HepG2 (cell line): ENCODE measurements at regions not wholly inside any gene's neighbourhood (a gene's known extent, or its start where the extent isn't known, plus 50 kb on each side); places are given as distances from the start of the nearest gene placed in this dataset.

ENCODE experiments used
- ATAC-seq: fragments of 200-7000 bp; cut with Tn5 transposase; 3 replicates; pipeline ENCODE4 v1.9.1; 2020; ENCODE audit warnings: mild to moderate bottlenecking, moderate library complexity
- BruUV-seq: library from RNA; stranded (reverse); fragments of 400-500 nt; replicated peaks from 2 replicates; lab custom pipeline; 2021; lab: Mats Ljungman, UMichigan
- CTCF ChIA-PET: fragments of 300-600 bp; formaldehyde crosslinking; extraction: SDS; loops from one replicate; lab custom pipeline; 2021; ENCODE audit warnings: low total read pairs, inconsistent platforms, low intra/inter-chr PET ratio; lab: Yijun Ruan, JAX
- POLR2A ChIA-PET: fragments of 350-600 bp; sonication (Branson Sonifier 250); formaldehyde crosslinking; loops from one replicate; lab custom pipeline; 2020; ENCODE audit warnings: antibody characterized with exemption, inconsistent platforms; lab: Yijun Ruan, JAX
- DNase-seq: peaks from one replicate; pipeline ENCODE4 v3.0.0-alpha.2; 2015; ENCODE audit warnings: low spot score
- FAIRE-seq: peaks from 3 replicates; lab custom pipeline; 2011; peaks lifted over from hg19 to GRCh38; lab: Jason Lieb, UNC
- H2AFZ ChIP-seq: one replicate; pipeline ENCODE4 v1.6.1; 2011; ENCODE audit warnings: low read length, inconsistent platforms
- H3K27ac ChIP-seq: fragments of 300-600 bp; 3 replicates; pipeline ENCODE4 v1.8.0; 2011; ENCODE audit warnings: mixed run types, mild to moderate bottlenecking, mixed read lengths, low read length, inconsistent platforms; ENCODE audit not compliant: insufficient read depth; ENCODE audit errors: extremely low read length
- H3K27me3 ChIP-seq, 2 experiments: fragments of 200-600 bp in 1 of 2; 2 replicates in 1 of 2; 3 replicates in 1 of 2; pipeline versions ENCODE4 v1.6.0 to v1.8.0; 2011; ENCODE audit warnings: low read length in 2 of 2, mild to moderate bottlenecking in 2 of 2, moderate library complexity in 2 of 2, inconsistent platforms in 1 of 2; ENCODE audit not compliant: insufficient read depth in 2 of 2, control insufficient read depth in 1 of 2
- H3K36me3 ChIP-seq, 2 experiments: fragments of 200-600 bp in 1 of 2; replicated peaks in 1 of 2; 2 replicates in 1 of 2; 3 replicates in 1 of 2; pipeline versions ENCODE4 v1.5.1 to v1.8.0; 2011; ENCODE audit warnings: low read length in 2 of 2, inconsistent platforms in 1 of 2; ENCODE audit not compliant: insufficient read depth in 2 of 2, control insufficient read depth in 1 of 2
- H3K4me1 ChIP-seq: 2 replicates; pipeline ENCODE4 v1.5.1; 2012; ENCODE audit warnings: low read length, inconsistent platforms; ENCODE audit not compliant: insufficient read depth
- H3K4me2 ChIP-seq: 2 replicates; pipeline ENCODE4 v1.6.0; 2011; ENCODE audit warnings: low read depth, low read length, inconsistent platforms
- H3K4me3 ChIP-seq, 3 experiments: fragments of 200-600 bp in 1 of 3; sonication (generic), shearing (Covaris generic) in 1 of 3; replicated peaks in 1 of 3; 2 replicates each; pipeline ENCODE4 v1.5.1; 2011 to 2016; ENCODE audit warnings: low read length in 3 of 3, inconsistent platforms in 2 of 3, low read depth in 2 of 3, mild to moderate bottlenecking in 2 of 3, control low read depth in 1 of 3, mixed read lengths in 1 of 3; ENCODE audit not compliant: insufficient read depth in 1 of 3
- H3K79me2 ChIP-seq: one replicate; pipeline ENCODE4 v1.6.1; 2011; ENCODE audit warnings: low read length, inconsistent platforms; ENCODE audit not compliant: insufficient read depth
- H3K9ac ChIP-seq: 2 replicates; pipeline ENCODE4 v1.6.0; 2011; ENCODE audit warnings: mild to moderate bottlenecking, low read depth, low read length, inconsistent platforms; ENCODE audit not compliant: insufficient read depth
- H3K9me3 ChIP-seq: 2 replicates; pipeline ENCODE4 v1.5.1; 2012; ENCODE audit warnings: mild to moderate bottlenecking, low read length
- H4K20me1 ChIP-seq: 2 replicates; pipeline ENCODE4 v1.6.0; 2011; ENCODE audit warnings: inconsistent platforms, mild to moderate bottlenecking, low read length, moderate library complexity; ENCODE audit not compliant: insufficient read depth
- ARNTL ChIP-seq: sonication (generic); formaldehyde crosslinking; IDR thresholded peaks from 2 replicates; pipeline ENCODE4 v1.4.0; 2020; ENCODE audit warnings: mild to moderate bottlenecking, missing genetic modification reagents
- GTF3A ChIP-seq: sonication (generic); formaldehyde crosslinking; conservative IDR thresholded peaks from 2 replicates; pipeline ENCODE4 v1.4.0; 2020; ENCODE audit warnings: mild to moderate bottlenecking, missing genetic modification reagents
- JDP2 ChIP-seq: sonication (generic); formaldehyde crosslinking; IDR thresholded peaks from 2 replicates; pipeline ENCODE4 v1.8.1; 2022; ENCODE audit warnings: missing genetic modification reagents, borderline replicate concordance
- PAXIP1 ChIP-seq: sonication (generic); formaldehyde crosslinking; conservative IDR thresholded peaks from 2 replicates; pipeline ENCODE4 v1.4.0; 2020; ENCODE audit warnings: mild to moderate bottlenecking, missing genetic modification reagents, moderate library complexity
- RAD51 ChIP-seq: fragments of 450-650 bp; IDR thresholded peaks from 2 replicates; pipeline ENCODE4 v1.6.1; 2016; ENCODE audit warnings: borderline replicate concordance
- REL ChIP-seq: sonication (generic); formaldehyde crosslinking; conservative IDR thresholded peaks from 2 replicates; pipeline ENCODE4 v1.8.0; 2022; ENCODE audit warnings: mild to moderate bottlenecking, missing genetic modification reagents, moderate library complexity
- RORA ChIP-seq: sonication (generic); formaldehyde crosslinking; IDR thresholded peaks from 2 replicates; pipeline ENCODE4 v1.5.0; 2020; ENCODE audit warnings: mild to moderate bottlenecking, missing genetic modification reagents, moderate library complexity
- ZMYM2 ChIP-seq: sonication (generic); formaldehyde crosslinking; IDR thresholded peaks from 2 replicates; pipeline ENCODE4 v1.8.0; 2022; ENCODE audit warnings: mild to moderate bottlenecking, missing genetic modification reagents
- ZNF713 ChIP-seq: sonication (generic); formaldehyde crosslinking; IDR thresholded peaks from 2 replicates; pipeline ENCODE4 v1.4.0; 2020; ENCODE audit warnings: mild to moderate bottlenecking, missing genetic modification reagents
- WGBS: methylation state at CpG from one replicate; pipeline ENCODE4 v1.1.6; 2017; ENCODE audit warnings: low lambda C conversion rate; 5-methylcytosine and 5-hydroxymethylcytosine counted together
- in situ Hi-C: cut with HindIII; loops from 2 replicates; pipeline ENCODE4 v1.10.0; 2017; ENCODE audit warnings: low pct_unique_long_range_greater_than_20kb; ENCODE audit not compliant: extremely low pct_ligation_motif_present
- intact Hi-C: fragments of 100-400 bp; cut with micrococcal nuclease; formaldehyde crosslinking; loops from one replicate; pipeline ENCODE4 v1.10.0; 2022; ENCODE audit not compliant: unreplicated experiment
- TF ChIP-seq, protein P1 (sequence below): sonication (generic); formaldehyde crosslinking; IDR thresholded peaks from 2 replicates; pipeline ENCODE4 v1.8.0; 2022; ENCODE audit warnings: low read depth, missing genetic modification reagents

GRCh38 chr6:68506911-68507310, 128.2 kb upstream of the ADGRB3 start (continued):
- TF ChIP-seq, protein P1, sequence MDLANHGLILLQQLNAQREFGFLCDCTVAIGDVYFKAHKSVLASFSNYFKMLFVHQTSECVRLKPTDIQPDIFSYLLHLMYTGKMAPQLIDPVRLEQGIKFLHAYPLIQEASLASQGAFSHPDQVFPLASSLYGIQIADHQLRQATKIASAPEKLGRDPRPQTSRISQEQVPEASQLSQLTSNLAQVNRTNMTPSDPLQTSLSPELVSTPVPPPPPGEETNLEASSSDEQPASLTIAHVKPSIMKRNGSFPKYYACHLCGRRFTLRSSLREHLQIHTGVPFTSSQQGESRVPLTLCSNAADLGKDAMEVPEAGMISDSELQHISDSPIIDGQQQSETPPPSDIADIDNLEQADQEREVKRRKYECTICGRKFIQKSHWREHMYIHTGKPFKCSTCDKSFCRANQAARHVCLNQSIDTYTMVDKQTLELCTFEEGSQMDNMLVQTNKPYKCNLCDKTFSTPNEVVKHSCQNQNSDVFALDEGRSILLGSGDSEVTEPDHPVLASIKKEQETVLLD (CRISPR knock-in tag) = no peak
- no peak for TF ChIP-seq GTF3A (CRISPR knock-in tag)

GRCh38 chr6:68502946-68503345, 132.1 kb upstream of the ADGRB3 start:
- no peak overlapping the region for H3K27ac ChIP-seq
- ChIA-PET CTCF (no interaction called here), POLR2A (no interaction called here)
- BruUV-seq = no TSS peak
- TF ChIP-seq ZMYM2 (no peak), ARNTL (CRISPR knock-in tag) (no peak), JDP2 (CRISPR knock-in tag) (no peak), ZNF713 (CRISPR knock-in tag) (no peak), PAXIP1 (no peak), REL (no peak), RAD51 (no peak), RORA (no peak)
- no peak overlapping the region for H3K4me2 ChIP-seq
- WGBS = 0% methylated on average over 1 of the region's 1 CpG
- no peaks in the 10 kb centered on the region for H3K27me3 ChIP-seq
- H3K4me1 ChIP-seq = no peaks in the 10 kb centered on the region
- intact Hi-C loops (no loop called here), in situ Hi-C loops (no loop called here)
- H3K36me3 ChIP-seq = no peaks in the 10 kb centered on the region
- no peaks in the 10 kb centered on the region for H4K20me1 ChIP-seq
- FAIRE-seq (no peak), ATAC-seq (no peak), DNase-seq (no peak)
- no peak overlapping the region for H3K4me3 ChIP-seq
- H2AFZ ChIP-seq = no peak overlapping the region
- no peaks in the 10 kb centered on the region for H3K9me3 ChIP-seq
- H3K79me2 ChIP-seq = no peaks in the 10 kb centered on the region
- no peak overlapping the region for H3K9ac ChIP-seq
